ENCODE measurements at regions not wholly inside any gene's neighbourhood (a gene's known extent, or its start where the extent isn't known, plus 50 kb on each side); places are given as distances from the start of the nearest gene placed in this dataset.

- intact Hi-C loops (cut with micrococcal nuclease) = no loop called here
- Histone ChIP-seq H3K79me2 (ENCODE audit: control insufficient read depth, insufficient read depth, low read length) (no peaks in the 10 kb centered on the region), H3K9ac (replicated peaks; ENCODE audit: extremely low read depth, insufficient read depth, low read length) (no peak overlapping the region), H3K9me1 (replicated peaks; ENCODE audit: control insufficient read depth, extremely low read depth, insufficient read depth, low read length) (no peaks in the 10 kb centered on the region), H2AFZ (ENCODE audit: low read depth, low read length) (no peak overlapping the region), H3K36me3 (ENCODE audit: control insufficient read depth in 2 of 2, extremely low read depth in 1 of 2, insufficient read depth in 2 of 2, low read length in 2 of 2) (no peaks in the 10 kb centered on the region), H3K4me2 (ENCODE audit: insufficient read depth, low read length) (no peak overlapping the region), H3K27ac (ENCODE audit: insufficient read depth, low read depth, low read length) (no peak overlapping the region), H3K4me3 (replicated peaks in 1 of 3; ENCODE audit: insufficient read depth in 1 of 3, low read depth in 1 of 3, low read length in 3 of 3) (no peak overlapping the region), H4K20me1 (replicated peaks; ENCODE audit: control insufficient read depth, extremely low read depth, insufficient read depth, low read length) (no peaks in the 10 kb centered on the region), H3K27me3 (ENCODE audit: control insufficient read depth in 2 of 2, insufficient read depth in 2 of 2, low read length in 2 of 2) (no peaks in the 10 kb centered on the region), H3K4me1 (ENCODE audit: control insufficient read depth, extremely low read depth, insufficient read depth, low read length) (no peaks in the 10 kb centered on the region), H3K9me3 (replicated peaks; ENCODE audit: control insufficient read depth, insufficient read depth, low read length) (no peaks in the 10 kb centered on the region)
- no peak for DNase-seq (ENCODE audit: low read depth, low spot score)
- dilution Hi-C loops (cut with MboI; ENCODE audit: extremely low pct_ligation_motif_present, low sequenced_read_pairs) = no loop called here
- POLR2A ChIA-PET = no interaction called here
- FAIRE-seq = no peak
- no TSS peak for BruUV-seq (replicated peaks)
- TF ChIP-seq MAX (IDR thresholded peaks at IDR 0.05; ENCODE audit: insufficient read depth, insufficient read length) (no peak), CTCF (IDR thresholded peaks at IDR 0.05; ENCODE audit: extremely low read depth in 1 of 2, insufficient read depth in 1 of 2, low read depth in 1 of 2, low read length in 2 of 2) (no peak)
- CTCF ChIA-PET = no interaction called here
Measured at GRCh38 chr13:83730674-83731073, 151.6 kb downstream of the SLITRK1 start.

- TF ChIP-seq JUN (IDR thresholded peaks at IDR 0.05; ENCODE audit: borderline replicate concordance, insufficient read depth, insufficient read length, low read depth) (no peak), MYC (IDR thresholded peaks at IDR 0.05; ENCODE audit: low read depth, low read length) (no peak), EZH2 (IDR thresholded peaks at IDR 0.05; ENCODE audit: borderline replicate concordance, low read depth, low read length, severe bottlenecking) (no peak), MAX (IDR thresholded peaks at IDR 0.05; ENCODE audit: insufficient read depth, insufficient read length) (no peak), FOS (IDR thresholded peaks at IDR 0.05; ENCODE audit: borderline replicate concordance, insufficient read depth, low read length) (no peak), CTCF (IDR thresholded peaks at IDR 0.05; ENCODE audit: extremely low read depth in 1 of 2, insufficient read depth in 1 of 2, low read depth in 1 of 2, low read length in 2 of 2) (no peak), GATA2 (IDR thresholded peaks at IDR 0.05; ENCODE audit: insufficient read depth, insufficient read length, low read depth, low read length) (no peak), POLR2AphosphoS5 (IDR thresholded peaks at IDR 0.05; ENCODE audit: insufficient read depth, low read depth, low read length) (no peak), POLR2A (IDR thresholded peaks at IDR 0.05; ENCODE audit: low read depth, low read length) (no peak)
Measured at GRCh38 chr13:83722443-83722842, 159.8 kb downstream of the SLITRK1 start.

More at GRCh38 chr13:83722443-83722842, 159.8 kb downstream of the SLITRK1 start:
- BruUV-seq (replicated peaks) = no TSS peak
- Histone ChIP-seq H3K36me3 (ENCODE audit: control insufficient read depth in 2 of 2, extremely low read depth in 1 of 2, insufficient read depth in 2 of 2, low read length in 2 of 2) (no peaks in the 10 kb centered on the region), H3K27ac (ENCODE audit: insufficient read depth, low read depth, low read length) (no peak overlapping the region), H4K20me1 (replicated peaks; ENCODE audit: control insufficient read depth, extremely low read depth, insufficient read depth, low read length) (no peaks in the 10 kb centered on the region), H3K27me3 (ENCODE audit: control insufficient read depth in 2 of 2, insufficient read depth in 2 of 2, low read length in 2 of 2) (no peaks in the 10 kb centered on the region), H3K9me1 (replicated peaks; ENCODE audit: control insufficient read depth, extremely low read depth, insufficient read depth, low read length) (no peaks in the 10 kb centered on the region), H3K4me1 (ENCODE audit: control insufficient read depth, extremely low read depth, insufficient read depth, low read length) (no peaks in the 10 kb centered on the region), H3K9ac (replicated peaks; ENCODE audit: extremely low read depth, insufficient read depth, low read length) (no peak overlapping the region), H3K4me2 (ENCODE audit: insufficient read depth, low read length) (no peak overlapping the region), H2AFZ (ENCODE audit: low read depth, low read length) (no peak overlapping the region), H3K9me3 (replicated peaks; ENCODE audit: control insufficient read depth, insufficient read depth, low read length) (no peaks in the 10 kb centered on the region), H3K4me3 (replicated peaks in 1 of 3; ENCODE audit: insufficient read depth in 1 of 3, low read depth in 1 of 3, low read length in 3 of 3) (no peak overlapping the region), H3K79me2 (ENCODE audit: control insufficient read depth, insufficient read depth, low read length) (no peaks in the 10 kb centered on the region)
- no peak for DNase-seq (ENCODE audit: low read depth, low spot score)
- POLR2A ChIA-PET = no interaction called here
- dilution Hi-C loops (cut with MboI; ENCODE audit: extremely low pct_ligation_motif_present, low sequenced_read_pairs) = no loop called here
- intact Hi-C loops (cut with micrococcal nuclease) = no loop called here
- CTCF ChIA-PET = no interaction called here
- no peak for FAIRE-seq

Measured in endothelial cell of umbilical vein (primary cell).